Urinary bladder (tissue), 3 donors: ENCODE measurements at regions not wholly inside any gene's neighbourhood (a gene's known extent, or its start where the extent isn't known, plus 50 kb on each side); places are given as distances from the start of the nearest gene placed in this dataset.

Source experiments
- DNase-seq: peaks from one replicate; pipeline ENCODE4 v3.0.0-alpha.2; 2015; ENCODE audit errors: extremely low spot score
- H3K27ac ChIP-seq: one replicate; pipeline ENCODE4 v1.5.1; 2013; ENCODE audit warnings: low read depth, mild to moderate bottlenecking, moderate library complexity
- H3K36me3 ChIP-seq: one replicate; pipeline ENCODE4 v1.6.1; 2013; ENCODE audit warnings: mild to moderate bottlenecking, moderate library complexity; ENCODE audit not compliant: insufficient read depth
- H3K4me1 ChIP-seq: one replicate; pipeline ENCODE4 v1.6.1; 2013; ENCODE audit warnings: mild to moderate bottlenecking, moderate library complexity; ENCODE audit not compliant: insufficient read depth
- H3K4me3 ChIP-seq: one replicate; pipeline ENCODE4 v1.5.1; 2013; ENCODE audit warnings: low read depth, low read length
- WGBS: extraction: QIAGEN DNeasy Blood & Tissue Kit; methylation state at CpG from one replicate; pipeline ENCODE4 v1.1.7; 2013; 5-methylcytosine and 5-hydroxymethylcytosine counted together
- donor health status: healthy with polysubstance abuse.
- donor health status: healthy.

DNA sequence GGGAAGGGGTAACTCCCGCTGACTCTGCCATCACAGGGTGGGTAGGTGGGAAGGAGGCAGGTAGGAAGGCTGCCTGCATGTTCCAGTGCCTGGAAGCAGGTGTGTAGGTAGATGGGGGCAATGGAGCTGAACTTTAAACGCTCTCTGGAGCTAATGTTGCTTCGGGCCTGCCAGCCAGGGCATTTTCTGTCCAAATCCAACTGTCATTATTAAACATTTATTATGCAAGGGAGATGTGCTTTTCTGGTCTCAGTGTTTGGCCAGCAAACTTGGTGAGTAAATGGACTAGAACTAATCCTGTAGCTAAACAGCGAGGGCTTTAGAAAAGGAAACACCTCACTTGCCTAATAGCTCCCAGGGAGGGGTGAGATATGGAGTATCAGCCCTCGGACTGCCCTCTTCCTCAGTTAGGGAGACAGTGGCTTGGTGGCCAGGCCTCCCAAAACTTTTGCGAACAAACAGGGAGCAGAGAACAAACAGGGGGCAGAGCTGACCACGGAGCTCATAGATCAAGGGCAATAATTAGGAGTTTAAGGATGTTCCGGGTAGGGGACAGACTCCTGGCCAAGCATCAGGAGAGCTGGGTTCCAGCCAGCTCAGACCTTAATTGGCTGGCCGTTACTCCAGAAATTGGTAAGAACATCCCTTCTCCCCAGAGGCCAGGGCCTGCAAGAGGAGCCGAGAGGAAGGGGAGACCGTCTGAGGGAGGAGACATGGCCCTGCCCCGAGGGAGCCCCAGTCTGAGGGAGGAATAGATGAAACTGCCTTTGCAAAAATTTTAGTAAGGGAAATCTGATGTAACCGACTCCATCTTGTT lies 131.1 kb downstream of the VEGFA start:
- DNase-seq, result no peak
- no peak overlapping the region for H3K4me3 ChIP-seq
- peak overlapping the region; percentile 51 for H3K27ac ChIP-seq
- 46% methylated on average over 13 of the region's 13 CpGs for WGBS
- H3K36me3 ChIP-seq, result no peaks in the 10 kb centered on the region
- no peaks in the 10 kb centered on the region for H3K4me1 ChIP-seq

DNA sequence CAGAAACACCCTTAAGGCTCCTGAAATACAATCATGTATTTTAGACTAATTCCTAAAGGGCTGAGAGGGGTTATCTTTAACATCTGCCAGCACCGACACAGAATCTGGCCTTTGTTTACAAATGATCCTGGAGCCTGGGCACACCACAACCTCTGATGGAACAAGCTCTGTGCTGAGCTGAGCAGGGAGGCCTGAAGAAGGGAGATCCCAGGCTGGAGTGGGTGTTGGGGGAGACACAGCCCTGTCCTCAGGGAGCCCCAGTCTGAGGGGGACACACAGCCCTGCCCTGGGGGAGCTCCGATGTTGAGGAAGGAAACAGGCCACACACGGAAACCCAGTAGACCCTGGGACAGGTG lies 130.5 kb downstream of the VEGFA start:
- DNase-seq, result no peak
- H3K4me3 ChIP-seq, result no peak overlapping the region
- H3K27ac ChIP-seq, result peak overlapping the region; percentile 51
- no peaks in the 10 kb centered on the region for H3K4me1 ChIP-seq
- H3K36me3 ChIP-seq, result no peaks in the 10 kb centered on the region
- WGBS, result 51% methylated on average over 3 of the region's 3 CpGs

DNA sequence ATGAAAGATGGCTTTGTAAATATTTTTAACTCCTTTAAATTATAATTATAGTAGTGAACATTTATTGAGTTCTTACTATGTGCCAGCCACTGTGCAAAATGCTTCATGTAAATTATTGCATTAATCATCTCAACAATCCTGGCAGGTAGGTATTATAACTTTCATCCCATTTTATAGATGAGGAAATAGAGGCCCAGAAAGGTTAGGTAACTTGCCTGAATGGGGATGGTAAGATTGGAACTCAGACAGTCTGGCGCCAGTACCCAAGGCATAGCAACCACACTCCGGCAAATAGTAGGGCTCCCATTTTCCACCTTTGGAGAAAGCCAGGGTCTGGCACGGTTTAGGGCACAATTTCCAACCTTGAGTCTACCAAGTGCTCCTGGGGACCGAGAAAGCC lies 129.8 kb downstream of the VEGFA start:
- no peaks in the 10 kb centered on the region for H3K36me3 ChIP-seq
- H3K4me3 ChIP-seq, result no peak overlapping the region
- no peaks in the 10 kb centered on the region for H3K4me1 ChIP-seq
- no peak for DNase-seq
- WGBS, result 94% methylated on average over 4 of the region's 4 CpGs
- H3K27ac ChIP-seq, result no peak overlapping the region

DNA sequence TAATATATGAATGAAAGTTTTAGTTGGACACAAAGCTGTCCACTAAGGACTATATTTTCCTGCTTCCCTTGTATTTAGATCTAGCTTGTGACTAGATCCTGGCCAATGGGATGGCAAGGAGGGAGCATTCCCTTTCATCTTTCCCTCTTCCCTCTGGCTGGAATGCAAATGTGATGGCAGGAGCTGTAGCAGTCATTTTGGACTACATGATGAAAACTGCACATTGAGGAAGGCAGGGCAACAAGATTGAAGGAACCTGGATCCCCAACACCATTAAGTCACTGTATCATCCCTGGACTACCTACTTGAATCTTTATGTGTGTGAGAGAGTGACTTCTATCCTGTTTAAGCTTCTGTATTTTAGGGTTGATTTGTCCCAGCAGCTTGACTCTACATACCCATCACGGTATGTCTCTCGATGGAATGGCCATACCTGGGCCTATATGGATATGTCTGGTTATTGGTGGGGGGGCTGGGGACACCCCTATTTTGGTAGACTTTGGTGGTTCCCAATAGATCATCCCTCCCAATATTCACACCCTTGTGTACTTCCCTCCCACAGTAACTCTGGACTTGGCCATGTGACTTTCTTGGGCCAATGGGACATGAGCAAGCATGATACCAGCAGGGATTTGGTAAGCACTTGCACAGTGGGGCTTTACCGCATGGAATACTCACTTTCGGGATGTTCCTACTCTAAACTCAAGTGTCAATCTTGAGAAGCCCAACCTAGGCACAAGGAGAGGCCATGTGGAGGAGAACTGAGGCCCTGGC lies 128.5 kb downstream of the VEGFA start:
- H3K27ac ChIP-seq, result no peak overlapping the region
- no peak for DNase-seq
- WGBS, result 98% methylated on average over 4 of the region's 4 CpGs
- H3K4me3 ChIP-seq, result no peak overlapping the region
- H3K36me3 ChIP-seq, result no peaks in the 10 kb centered on the region
- H3K4me1 ChIP-seq, result no peaks in the 10 kb centered on the region

- Histone ChIP-seq H3K36me3 (no peaks in the 10 kb centered on the region), H3K4me3 (no peak overlapping the region), H3K27ac (no peak overlapping the region), H3K4me1 (no peaks in the 10 kb centered on the region)
- DNase-seq, result no peak
- 86% methylated on average over 2 of the region's 2 CpGs for WGBS
These were observed 127.7 kb downstream of the VEGFA start for GRCh38 chr6:43897571-43898302.

DNA sequence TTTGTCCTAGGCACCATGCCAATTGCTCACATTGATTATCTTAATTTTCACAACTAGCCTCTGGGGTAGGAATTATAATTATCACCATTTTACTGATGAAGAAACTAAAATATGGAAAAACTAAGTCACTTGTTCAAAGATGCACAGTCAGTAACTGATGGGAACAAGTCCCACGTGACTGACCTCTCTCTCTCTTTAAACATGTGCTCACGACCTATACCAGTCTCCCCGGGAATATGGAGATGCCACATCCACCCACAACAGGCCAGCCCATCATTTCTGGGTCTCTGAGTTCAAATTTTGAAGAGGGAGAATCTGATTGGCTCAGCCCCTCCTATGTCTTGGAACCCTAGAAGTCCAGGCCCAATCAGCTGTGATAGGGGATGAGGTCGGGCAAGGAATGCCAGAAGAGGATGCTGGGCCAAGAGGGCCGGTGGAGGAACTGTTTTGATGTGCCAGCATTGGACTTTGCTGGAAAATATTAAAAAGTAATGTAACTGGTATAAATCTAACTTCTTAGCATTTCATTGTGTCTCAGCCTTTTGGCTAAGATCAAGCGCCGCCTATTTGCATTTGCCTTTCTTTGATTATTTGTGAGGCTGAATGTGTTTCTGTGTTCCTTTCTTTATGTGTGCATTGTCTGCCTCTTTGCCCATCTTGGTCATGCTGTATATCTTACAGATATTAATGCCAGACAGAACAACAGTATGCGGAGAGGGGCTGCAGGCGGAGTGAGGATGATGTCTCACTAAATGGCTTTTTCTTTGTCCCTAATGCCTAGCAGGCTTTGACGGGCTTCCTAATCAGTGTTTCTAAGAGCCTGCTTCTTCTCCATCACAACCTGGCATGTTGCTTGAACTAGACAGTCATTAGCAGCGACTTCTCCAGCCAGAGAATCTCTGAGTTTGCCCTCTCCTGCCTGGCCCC lies 126.6 kb downstream of the VEGFA start:
- no peak overlapping the region for H3K27ac ChIP-seq
- no peaks in the 10 kb centered on the region for H3K4me1 ChIP-seq
- H3K36me3 ChIP-seq, result no peaks in the 10 kb centered on the region
- no peak overlapping the region for H3K4me3 ChIP-seq
- 62% methylated on average over 11 of the region's 11 CpGs for WGBS
- no peak for DNase-seq

- H3K4me1 ChIP-seq, result no peaks in the 10 kb centered on the region
- H3K27ac ChIP-seq, result no peak overlapping the region
- WGBS, result 39% methylated on average over 5 of the region's 5 CpGs
- DNase-seq, result no peak
- no peaks in the 10 kb centered on the region for H3K36me3 ChIP-seq
- H3K4me3 ChIP-seq, result no peak overlapping the region
These were observed 125.8 kb downstream of the VEGFA start for GRCh38 chr6:43895656-43896328.

- H3K4me3 ChIP-seq, result no peak overlapping the region
- H3K4me1 ChIP-seq, result no peaks in the 10 kb centered on the region
- no peak for DNase-seq
- no peaks in the 10 kb centered on the region for H3K36me3 ChIP-seq
- WGBS, result 92% methylated on average over 8 of the region's 8 CpGs
- no peak overlapping the region for H3K27ac ChIP-seq
These were observed 123.1 kb downstream of the VEGFA start for GRCh38 chr6:43893073-43893472.

DNA sequence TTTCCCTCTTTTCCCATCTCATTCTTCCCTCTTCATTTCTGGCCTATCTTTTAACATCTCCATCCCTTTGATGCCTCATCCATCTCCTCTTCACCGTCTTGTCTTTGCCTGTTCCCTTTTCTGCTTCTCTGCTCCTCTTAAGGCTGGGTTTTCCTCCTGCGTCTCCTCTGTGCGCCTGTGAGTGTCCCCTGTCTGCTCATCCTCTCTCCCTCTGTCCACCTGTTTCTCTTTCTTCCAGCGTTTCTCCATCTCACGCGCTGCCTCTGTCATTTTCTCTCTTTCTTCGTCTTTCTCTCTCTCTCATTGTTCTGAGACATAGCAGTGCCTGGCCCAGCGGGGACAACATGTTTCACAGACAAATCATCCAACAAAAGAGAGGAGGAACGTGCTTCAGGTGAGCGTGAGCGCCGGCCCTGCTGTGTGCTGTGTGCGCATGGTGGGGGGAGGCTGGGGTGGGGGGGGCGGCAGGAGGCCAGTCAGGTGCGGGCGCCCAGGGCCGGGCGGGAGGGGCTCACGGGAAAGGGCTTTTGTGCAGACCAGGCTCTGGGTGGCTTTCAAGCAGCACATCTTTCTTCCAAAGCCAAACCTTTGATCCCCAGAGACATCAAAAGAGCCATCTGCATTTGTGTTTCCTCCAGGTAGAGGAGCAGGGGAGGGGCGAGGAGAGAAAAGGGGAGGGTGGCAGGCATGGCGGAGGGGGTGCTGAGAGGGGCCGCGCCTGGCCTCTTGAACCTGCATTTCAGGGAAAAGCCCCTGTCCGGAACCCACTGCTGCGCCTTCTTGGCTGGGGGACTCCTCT lies 121.3 kb downstream of the VEGFA start:
- 67% methylated on average over 25 of the region's 25 CpGs for WGBS
- no peak for DNase-seq

DNA sequence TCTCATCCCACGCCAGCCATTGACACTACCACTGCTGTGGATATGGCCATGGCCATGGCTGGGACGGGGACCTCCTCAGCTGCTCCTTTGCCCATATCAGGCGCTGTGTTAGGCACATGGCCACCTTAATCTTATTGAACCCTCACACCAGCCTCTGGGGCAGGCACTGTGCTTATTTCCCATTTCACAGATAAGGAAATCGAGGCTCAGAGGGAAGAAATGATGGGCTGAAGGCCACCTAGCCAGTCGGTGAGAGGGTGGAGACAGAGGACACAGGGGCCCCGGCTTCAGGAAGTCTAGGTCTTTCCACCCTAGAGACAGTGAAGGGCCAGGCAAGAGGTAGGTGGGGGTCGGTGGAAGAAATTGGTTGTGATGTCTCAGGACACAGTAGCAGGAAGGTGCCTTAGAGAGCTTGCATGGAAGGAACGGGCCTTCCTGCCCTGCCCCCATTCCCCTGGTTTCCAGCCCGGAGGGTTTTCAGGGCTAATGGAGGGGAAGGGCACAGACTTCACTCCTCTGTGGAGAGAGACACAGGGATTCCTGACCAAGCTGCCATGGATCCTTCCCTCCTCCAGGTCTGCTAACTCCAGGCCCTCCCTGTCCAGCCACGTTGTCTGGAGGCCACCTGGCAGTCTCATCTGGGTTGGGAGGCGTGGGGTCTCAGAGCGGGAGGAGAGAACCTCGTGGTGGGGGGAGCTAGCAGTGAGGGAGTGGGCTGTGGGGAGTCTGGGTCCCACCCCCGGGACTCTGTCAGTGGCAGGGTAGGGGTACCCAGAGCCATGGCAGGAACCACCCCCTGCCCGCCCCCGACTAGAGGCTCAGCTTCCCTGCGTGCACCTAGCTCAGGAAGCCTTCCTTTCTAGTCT lies 120.4 kb downstream of the VEGFA start:
- WGBS, result 79% methylated on average over 17 of the region's 17 CpGs
- Histone ChIP-seq H3K27ac (no peak overlapping the region), H3K4me1 (no peaks in the 10 kb centered on the region), H3K4me3 (no peak overlapping the region), H3K36me3 (no peaks in the 10 kb centered on the region)
- no peak for DNase-seq

More for the DNA sequence above, 121.3 kb downstream of the VEGFA start:
- Histone ChIP-seq H3K36me3 (no peaks in the 10 kb centered on the region), H3K4me3 (no peak overlapping the region), H3K4me1 (no peaks in the 10 kb centered on the region), H3K27ac (no peak overlapping the region)

GRCh38 chr6:43887906-43888683 lies 118.1 kb downstream of the VEGFA start:
- no peak overlapping the region for H3K27ac ChIP-seq
- no peak for DNase-seq

More at GRCh38 chr6:43887906-43888683, 118.1 kb downstream of the VEGFA start:
- no peaks in the 10 kb centered on the region for H3K4me1 ChIP-seq
- no peak overlapping the region for H3K4me3 ChIP-seq
- no peaks in the 10 kb centered on the region for H3K36me3 ChIP-seq
- 92% methylated on average over 17 of the region's 17 CpGs for WGBS
